Fibroblast of mammary gland (primary cell): ENCODE measurements at regions not wholly inside any gene's neighbourhood (a gene's known extent, or its start where the extent isn't known, plus 50 kb on each side); places are given as distances from the start of the nearest gene placed in this dataset.

Experiments used
- DNase-seq: peaks from one replicate; pipeline ENCODE4 v3.0.0-alpha.2; 2010; ENCODE audit warnings: low read depth
- H3K4me3 ChIP-seq: 2 replicates; pipeline ENCODE4 v1.5.1; 2011; ENCODE audit warnings: low read depth, mild to moderate bottlenecking, low read length, moderate library complexity; ENCODE audit not compliant: control insufficient read depth
- TF ChIP-seq, protein P1 (sequence below): conservative IDR thresholded peaks from 2 replicates; pipeline ENCODE4 v1.5.1; 2011; ENCODE audit warnings: low read depth, low read length, inconsistent platforms; ENCODE audit not compliant: control insufficient read depth, insufficient read depth

DNA sequence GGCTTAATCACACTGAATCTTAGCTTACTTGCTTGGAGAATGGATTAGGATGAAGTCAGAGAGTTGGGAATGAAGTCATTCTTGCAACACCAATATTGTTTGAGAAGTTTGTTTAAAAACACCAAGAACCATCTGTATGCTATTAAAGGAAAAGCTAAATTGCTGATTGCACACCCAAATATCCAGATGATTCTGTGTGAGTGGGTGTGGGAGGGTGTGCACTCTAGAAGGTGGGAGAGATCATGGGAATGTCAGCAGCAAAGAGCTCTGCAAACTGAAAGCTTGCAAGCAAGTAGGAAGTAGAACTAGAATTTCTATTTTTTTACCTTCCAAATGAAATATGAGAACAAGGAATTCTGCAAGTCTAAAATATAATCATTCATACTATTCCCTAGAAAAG is 364.9 kb downstream of the NR2F2 start:
- no peak overlapping the region for H3K4me3 ChIP-seq
- DNase-seq: peak; percentile 0
- TF ChIP-seq, protein P1, sequence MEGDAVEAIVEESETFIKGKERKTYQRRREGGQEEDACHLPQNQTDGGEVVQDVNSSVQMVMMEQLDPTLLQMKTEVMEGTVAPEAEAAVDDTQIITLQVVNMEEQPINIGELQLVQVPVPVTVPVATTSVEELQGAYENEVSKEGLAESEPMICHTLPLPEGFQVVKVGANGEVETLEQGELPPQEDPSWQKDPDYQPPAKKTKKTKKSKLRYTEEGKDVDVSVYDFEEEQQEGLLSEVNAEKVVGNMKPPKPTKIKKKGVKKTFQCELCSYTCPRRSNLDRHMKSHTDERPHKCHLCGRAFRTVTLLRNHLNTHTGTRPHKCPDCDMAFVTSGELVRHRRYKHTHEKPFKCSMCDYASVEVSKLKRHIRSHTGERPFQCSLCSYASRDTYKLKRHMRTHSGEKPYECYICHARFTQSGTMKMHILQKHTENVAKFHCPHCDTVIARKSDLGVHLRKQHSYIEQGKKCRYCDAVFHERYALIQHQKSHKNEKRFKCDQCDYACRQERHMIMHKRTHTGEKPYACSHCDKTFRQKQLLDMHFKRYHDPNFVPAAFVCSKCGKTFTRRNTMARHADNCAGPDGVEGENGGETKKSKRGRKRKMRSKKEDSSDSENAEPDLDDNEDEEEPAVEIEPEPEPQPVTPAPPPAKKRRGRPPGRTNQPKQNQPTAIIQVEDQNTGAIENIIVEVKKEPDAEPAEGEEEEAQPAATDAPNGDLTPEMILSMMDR: no peak

DNA sequence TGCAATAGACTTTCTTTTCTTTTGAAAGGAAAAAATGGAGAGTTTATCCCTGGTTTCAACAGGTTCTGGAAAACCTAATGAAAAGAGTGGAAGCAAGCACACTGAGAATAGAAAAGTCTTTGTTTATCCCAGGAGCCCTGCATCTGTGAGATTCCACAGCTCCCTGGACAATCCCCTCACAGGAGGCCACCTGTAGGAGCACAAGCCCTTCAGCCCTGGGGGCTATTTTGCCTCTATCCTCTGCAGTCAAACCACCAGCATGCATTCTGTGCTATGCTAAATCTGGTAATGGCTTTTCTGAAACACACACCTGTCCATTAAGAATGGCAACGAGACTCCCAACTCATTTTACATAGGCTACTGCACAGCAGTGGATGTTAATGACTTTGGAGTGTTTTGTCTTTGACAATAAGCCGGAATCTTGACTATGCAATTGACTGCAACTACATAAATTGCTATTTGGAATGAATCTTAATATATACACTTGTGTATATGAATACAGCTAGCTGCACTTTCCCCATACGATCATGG is 369.4 kb downstream of the NR2F2 start:
- no peak overlapping the region for H3K4me3 ChIP-seq
- TF ChIP-seq, protein P1: no peak
- DNase-seq: no peak

DNA sequence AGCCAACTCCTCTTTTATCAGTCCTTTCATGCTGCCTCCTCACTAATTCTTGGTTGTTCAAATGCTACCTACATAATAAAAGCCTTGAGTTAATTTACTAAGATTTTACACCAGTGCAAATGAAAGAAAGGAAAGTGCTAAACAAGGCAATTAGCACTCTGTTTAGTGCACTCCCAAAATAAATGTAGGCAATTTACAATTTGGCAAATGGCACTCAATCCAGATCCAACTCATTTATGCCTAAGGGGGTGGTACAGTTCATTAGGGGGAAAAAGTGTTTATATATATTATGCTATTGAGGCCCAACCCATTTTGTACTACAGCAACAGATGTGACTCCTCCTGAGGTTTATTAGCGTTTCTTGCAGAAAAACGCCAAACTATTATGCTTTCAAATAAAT is 370.1 kb downstream of the NR2F2 start:
- TF ChIP-seq, protein P1: no peak
- no peak for DNase-seq
- H3K4me3 ChIP-seq: no peak overlapping the region

DNA sequence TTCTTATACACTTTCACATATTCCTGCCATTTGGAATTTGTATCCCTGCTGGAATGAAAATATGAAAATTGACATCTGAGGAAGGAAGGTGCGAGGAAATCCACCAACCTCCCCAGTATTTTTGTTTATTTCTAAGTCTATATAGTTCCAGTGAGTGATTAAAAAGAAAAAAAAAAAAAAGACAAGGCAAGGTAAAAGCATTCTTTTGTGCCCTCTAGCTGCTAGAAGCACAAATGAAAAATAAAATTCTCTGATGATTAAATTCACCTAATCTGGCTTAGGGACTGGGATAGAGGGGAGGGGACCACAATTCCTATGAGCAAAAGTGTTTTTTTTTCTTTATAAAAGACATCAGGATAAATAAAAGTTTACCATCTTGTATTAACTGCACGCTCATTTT is 370.9 kb downstream of the NR2F2 start:
- no peak for DNase-seq
- no peak overlapping the region for H3K4me3 ChIP-seq
- TF ChIP-seq, protein P1: no peak

DNA sequence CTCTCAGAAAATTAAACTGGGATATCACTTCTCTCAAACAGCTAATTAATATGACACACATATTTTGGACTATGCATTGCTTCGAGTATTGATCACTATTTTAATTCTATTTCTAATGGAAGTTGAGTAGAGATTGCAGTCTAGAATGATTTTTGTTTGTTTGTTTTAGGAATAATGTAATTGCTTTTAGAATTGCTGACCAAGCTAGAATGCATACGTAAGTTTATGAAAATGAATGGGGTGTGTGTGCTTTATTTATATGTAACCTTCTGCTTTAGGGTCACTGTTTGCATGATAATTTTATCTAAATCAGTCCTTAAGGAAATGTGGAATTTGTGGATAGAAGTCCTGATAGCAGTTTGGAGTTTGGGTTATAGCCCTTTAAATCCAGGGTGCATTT is 371.4 kb downstream of the NR2F2 start:
- TF ChIP-seq, protein P1: no peak
- DNase-seq: no peak
- no peak overlapping the region for H3K4me3 ChIP-seq

DNA sequence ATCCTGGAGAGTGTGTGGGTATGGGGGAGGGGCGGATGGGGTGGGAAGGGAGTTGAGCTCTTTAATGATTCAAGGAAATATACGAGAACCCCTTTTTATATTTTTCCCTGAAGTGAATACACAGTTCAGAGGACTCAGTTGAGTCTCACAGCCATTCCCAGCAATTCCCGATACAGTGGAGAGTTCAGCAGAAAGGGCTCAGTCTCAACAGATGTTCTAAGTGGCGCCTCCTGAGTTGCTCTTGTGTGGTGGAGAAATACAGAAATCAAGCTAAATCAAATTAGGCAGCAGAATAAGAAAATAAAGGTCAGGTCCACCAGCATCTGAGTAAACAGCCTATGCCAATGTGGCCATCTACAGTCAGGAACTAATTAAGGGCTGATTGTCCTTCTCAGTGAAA is 372.1 kb downstream of the NR2F2 start:
- no peak for DNase-seq
- H3K4me3 ChIP-seq: no peak overlapping the region
- TF ChIP-seq, protein P1: no peak

DNA sequence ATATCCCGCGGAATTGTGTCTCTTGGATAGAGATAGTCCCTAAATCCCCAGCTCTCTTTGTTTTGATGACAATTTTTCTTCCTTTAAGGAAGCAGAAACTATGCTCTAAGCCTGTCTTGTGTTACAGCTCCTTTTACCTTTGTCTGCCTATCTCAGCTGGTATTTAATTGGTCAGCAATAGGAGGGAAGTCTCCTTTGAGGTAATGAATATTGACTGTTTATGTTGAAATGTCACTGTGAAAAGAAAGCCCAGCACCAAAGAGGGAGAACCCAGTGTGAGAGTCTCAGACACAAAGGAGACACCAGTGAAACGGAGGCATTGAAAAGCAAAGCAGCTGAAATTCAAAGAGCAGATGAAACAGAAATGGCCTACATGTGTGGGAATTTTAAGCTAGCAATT is 372.6 kb downstream of the NR2F2 start:
- TF ChIP-seq, protein P1: no peak
- no peak for DNase-seq
- no peak overlapping the region for H3K4me3 ChIP-seq
